GM19463 (cell line): ENCODE measurements at regions not wholly inside any gene's neighbourhood (a gene's known extent, or its start where the extent isn't known, plus 50 kb on each side); places are given as distances from the start of the nearest gene placed in this dataset.
"Not testable (repeated sequence)": the region's sequence is repeated elsewhere in the genome, so short reads cannot be mapped to it uniquely, and the experiment has no call there.

ENCODE experiments used
- ATAC-seq: cut with Tn5 transposase; IDR thresholded peaks from one replicate; pipeline ENCODE4 v1.9.1; 2021; ENCODE audit warnings: mild to moderate bottlenecking, moderate library complexity; ENCODE audit not compliant: unreplicated experiment

DNA sequence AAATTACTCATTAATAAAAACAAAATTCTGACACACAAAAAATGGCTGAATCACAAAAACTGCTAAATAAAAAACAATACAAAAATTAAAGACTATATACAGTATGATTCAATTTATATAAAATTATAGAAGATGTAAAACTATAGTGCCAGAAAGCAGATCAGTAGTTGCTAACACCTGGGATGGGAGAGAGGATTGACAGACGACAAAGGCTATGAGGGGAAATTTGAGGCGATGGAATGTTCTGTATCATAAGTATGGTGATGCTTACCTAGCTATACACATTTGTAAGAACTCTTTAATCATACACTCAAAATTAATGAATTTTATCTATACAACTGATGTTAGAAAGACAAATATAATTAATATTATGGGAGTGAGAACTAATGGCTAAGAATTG lies 247.9 kb upstream of the GJE1 start:
- ATAC-seq, result no peak

DNA sequence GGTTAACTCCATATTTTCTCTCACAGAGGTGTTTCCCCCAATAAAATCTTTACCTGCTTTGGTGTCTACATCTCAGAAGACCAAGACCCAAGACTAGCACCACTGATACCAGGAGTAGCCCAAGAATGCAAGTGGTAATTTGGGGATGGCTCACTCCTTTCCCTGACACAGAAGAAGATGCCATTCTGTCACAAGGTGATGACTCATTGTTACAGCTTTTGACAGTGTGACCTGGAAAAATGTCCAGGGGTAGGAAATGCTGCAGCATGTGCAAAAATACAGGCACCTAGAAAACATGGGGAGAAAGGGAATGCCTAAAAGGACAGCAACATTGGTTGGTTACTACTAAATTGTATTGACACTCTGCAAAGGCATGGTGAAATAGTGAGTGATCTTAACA lies 254.0 kb upstream of the GJE1 start:
- ATAC-seq, result no peak

DNA sequence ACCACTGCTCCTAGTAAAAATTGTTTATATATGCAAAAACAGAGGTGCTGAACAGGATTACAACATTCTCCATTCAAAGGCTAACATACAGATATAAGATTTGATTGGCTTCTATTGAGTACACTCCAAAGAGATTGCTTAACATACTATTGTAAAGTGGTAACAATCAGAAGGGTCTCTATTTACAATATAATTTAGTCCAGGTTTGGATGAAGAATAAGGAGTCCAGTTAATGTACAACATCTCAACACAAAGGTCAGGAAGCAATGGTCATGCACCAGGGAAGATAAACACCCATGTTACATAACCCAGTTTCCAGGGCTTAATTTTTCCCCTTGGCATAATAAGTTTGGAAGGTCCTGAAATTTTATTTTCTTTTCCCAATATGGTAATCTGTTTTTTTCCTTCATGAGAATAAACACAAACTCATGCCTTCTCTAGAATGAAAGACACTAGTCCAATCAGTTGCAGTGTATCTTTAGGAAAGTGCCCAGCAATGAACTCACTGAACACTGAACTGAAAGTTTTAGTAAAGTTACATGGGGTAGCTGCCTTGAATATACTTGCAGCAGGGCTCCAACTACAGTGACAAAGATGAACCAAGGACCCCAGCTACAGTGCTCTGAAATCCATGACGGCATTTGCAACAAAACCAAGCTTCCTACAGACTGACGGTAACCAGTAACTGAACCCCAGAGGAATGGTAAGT lies 255.3 kb upstream of the GJE1 start:
- ATAC-seq, result no peak

DNA sequence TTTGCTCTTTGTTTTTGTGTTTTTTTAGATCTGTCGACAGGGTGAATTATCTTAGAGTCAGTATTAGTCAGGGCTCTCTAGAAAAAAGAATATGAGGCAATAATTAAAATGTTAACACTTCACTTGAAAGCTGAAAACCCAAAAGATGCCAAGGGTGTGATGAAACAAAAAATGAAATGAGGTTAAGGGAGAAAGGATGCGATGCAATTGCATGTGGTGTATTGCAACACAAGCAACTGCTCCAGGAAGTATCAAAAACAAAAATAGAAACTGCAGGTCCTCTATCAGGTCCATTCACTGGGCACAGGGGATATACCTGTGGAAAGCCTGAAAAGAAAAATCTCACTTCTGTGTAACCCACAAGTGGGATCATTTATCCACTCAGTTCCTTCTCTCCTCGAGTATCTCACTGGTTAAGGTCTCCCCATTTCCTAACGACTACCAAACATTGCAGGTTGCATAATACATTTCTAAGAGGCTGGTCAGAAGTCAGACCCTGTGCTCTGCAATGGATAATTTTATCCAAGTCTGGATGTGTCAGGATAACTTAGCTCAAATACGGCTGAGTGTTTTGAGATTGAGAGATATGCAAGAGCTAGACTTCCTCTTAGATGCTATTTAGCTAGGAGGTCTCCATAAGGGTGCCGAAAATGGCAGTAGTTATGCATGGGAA lies 257.7 kb upstream of the GJE1 start:
- no peak for ATAC-seq

DNA sequence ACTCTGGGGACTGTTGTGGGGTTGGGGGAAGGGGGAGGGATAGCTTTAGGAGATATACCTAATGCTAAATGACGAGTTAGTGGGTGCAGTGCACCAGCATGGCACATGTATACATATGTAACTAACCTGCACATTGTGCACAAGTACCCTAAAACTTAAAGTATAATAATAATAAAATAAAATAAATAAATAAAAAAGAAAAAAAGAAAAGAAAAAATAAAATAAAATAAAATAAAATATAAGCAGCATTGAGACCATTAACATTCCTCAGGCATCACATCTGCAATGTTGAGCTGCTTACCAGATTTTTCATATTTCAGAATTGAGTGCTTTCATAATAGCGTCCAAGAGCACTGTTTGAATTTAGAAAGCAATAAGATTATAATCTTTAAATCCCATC lies 263.2 kb upstream of the GJE1 start:
- not testable (repeated sequence) for ATAC-seq

DNA sequence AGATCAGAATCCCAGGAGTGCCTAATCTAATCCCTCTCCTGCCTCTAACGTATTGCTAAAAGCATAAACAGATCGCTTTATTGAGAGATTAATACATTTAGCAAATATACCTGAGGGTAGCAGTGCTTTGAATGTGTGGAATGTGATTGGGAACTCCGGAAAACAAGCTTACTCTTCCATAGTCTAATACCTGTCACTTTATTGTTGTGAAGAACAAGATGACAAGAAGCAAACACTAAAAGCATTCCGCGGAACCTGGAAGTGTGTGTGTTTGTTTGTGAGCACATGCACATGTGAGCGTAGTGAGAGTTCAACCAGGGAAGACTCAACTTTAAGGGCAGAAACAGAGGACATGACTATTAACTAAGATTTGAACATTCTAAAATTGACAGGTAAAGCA lies 265.0 kb upstream of the GJE1 start:
- ATAC-seq, result no peak

DNA sequence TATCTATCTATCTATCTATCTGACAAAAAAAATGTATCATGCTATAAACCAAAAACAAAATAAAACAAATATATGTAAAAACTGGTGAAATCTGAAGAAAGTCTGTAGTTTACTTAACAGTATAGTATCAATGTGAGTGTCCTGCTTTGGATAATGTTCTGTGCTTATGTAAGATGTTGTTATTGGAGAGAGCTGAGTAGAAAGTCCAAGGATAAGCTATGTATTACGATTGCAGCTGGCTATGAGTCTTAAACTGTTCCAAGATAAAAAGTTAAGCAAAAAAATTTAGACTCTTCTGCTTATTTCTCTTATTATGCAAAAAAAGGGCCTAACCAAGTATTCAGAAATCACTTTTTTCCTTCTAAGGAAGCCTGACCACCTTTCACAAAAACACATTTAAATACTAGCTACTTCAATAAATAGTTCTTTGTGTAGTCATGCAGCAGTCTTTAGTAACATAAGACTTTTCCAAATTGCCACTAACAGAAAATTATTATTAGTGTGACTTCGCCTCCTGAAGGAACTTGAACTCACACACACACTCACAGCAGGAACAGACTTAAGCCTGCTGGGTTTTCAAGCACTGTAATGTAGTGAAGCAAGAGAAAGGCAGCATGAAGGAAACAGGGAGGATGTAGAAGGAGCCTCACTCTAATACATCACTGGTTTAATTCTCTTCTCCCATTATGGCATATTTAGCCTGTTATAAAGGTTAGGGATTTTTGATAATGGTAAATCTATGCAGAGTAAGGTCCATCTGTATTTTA lies 265.8 kb upstream of the GJE1 start:
- ATAC-seq, result no peak

DNA sequence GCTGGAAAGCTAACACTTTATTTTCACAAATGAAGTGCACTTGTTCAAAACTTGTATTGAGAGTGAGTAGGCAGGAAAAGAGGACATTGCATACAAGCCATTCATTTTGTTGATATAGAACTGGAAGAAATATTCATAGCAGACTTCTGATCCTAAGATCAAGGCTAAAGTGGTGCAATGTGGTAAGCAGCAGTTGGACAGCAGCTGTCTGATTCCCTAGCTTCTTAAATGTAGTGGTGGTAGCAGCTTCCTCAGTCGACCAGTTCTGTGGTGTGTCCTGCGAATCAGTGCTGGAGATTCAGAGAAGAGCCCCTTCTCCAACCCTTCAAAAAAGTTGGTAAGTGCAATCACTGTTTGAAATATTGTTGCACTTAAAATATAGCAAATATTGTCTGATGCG lies 281.7 kb upstream of the GJE1 start:
- ATAC-seq, result no peak

DNA sequence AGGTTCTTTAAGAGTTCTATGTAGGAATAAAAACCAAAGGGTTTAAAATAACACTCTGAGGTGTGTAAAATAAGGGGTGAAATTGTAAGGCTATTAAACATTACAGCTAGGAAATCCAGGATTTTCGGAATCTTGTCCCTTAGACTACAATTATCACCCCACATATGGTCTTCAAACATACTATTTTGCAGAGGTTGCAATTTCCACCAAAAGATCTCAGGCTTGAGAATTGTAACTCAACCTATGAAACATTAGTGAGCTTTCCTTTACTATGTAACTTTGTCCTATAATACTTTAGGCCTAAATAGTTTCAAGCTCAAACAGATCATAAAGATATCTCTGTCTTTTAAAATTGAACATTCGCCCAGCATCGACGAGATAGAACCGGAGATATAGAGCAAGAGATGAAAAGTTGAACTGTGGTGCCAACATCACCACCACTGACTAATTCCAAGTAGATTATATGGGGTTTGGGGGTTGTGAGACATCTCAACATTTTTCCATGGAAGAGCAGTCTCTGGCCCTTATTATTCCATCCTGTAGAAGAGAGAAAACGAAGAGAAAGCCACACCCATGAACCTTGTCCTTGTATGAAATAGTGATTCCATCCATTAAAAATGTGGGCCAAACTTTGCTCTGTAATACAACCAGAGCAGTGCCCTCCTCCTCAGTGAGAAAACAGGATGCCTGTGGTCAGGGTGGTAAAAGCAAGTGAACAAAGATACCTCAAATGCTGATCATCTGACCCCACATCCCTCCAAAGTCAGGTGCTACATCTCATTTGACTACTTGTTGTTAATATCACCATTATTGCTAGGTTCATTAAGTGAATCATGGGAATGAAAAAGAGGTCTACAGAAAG lies 284.5 kb upstream of the GJE1 start:
- no peak for ATAC-seq

DNA sequence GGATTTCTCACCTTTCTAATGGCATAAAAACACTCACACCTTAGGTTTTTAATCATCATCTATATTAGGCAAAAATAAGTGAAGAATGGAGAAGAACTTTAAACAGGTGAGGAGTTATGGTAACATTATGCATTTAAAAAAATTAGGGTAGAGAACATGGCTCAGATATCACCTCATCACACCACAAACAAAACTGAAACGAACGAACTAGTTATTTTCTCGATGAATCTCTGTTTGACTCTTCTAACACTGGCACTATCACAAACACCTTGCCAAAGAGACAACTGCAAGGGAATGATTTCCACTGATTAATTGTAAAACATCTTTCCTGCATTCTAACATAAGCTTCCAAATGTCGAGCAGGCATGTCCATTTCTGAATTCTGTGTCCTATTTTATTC lies 286.1 kb upstream of the GJE1 start:
- ATAC-seq, result no peak

DNA sequence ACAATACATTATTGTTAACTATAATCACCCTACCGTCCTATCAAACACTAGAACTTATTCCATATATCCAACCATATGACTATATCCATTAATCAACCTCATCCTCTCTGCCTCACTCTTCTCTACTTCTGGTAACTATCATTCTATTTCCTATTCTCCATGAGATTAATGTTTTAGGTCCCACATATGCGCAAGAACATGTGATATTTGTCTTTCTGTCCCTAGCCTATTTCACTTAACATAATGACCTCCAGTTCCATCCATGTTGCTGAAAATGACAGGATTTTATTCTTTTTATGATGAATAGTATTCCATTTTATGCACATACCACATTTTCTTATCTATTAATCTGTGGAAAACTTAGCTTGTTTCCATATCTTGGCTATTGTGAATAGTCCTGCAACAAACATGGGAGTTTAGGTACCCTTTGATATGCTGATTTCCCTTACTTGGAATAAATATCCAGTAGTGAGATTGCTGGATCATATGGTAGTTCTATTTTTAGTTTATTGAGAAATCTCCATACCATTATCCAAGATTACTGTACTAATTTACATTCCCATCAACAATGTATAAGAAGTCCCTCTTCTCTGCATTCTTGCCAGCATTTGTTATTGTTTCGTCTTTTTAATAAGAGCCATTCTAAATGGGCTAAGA lies 289.4 kb upstream of the GJE1 start:
- no peak for ATAC-seq

DNA sequence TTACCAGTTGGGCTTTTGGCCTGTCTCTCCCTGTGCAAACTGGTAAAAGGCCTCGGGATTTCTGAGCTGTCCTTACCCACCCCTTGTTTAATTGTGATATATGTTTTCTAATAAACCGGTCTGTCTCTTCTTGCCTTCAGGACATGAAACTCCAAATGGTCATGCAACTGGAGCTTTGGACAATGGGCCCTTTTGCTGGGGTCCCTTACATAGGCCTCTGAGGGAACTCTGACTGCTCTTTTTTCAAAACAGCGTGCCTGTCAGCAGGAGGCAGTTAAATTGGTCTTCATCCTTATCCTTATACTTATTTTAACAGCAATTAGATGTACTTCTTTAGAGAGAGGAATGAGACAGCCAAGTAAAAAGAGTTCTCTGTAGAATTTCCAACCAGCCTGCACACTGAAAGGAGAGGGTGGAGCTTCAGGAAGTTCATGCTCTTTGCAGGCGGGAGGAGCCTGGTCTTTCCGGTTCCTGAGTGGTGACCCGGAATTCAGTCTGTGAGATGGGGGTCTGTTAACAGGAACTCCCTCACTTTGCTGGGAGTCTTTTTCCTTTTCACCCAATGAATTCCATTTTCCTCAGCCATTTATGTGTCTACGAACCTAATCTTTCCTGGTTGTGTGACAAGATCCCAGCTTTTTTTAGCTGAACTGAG lies 299.6 kb upstream of the GJE1 start:
- ATAC-seq, result no peak

DNA sequence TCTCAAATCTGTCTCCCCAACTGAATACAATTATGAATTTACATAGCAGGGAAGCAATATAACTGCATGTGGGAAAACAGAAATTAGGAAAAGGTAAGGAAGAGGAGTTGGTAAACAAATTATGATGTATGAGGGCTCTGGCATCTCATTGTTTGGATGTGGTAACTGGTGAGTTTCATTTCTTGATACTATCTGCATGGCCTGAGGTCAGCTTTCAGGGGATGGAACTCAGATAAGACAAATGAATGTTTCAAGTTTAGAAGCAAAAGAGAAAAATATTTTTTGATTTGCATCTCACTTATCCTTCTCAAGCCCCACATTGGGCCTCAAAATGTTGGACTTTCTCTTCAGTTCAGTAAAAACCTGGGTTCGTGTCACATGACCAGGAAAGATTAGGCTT lies 302.2 kb upstream of the GJE1 start:
- no peak for ATAC-seq

DNA sequence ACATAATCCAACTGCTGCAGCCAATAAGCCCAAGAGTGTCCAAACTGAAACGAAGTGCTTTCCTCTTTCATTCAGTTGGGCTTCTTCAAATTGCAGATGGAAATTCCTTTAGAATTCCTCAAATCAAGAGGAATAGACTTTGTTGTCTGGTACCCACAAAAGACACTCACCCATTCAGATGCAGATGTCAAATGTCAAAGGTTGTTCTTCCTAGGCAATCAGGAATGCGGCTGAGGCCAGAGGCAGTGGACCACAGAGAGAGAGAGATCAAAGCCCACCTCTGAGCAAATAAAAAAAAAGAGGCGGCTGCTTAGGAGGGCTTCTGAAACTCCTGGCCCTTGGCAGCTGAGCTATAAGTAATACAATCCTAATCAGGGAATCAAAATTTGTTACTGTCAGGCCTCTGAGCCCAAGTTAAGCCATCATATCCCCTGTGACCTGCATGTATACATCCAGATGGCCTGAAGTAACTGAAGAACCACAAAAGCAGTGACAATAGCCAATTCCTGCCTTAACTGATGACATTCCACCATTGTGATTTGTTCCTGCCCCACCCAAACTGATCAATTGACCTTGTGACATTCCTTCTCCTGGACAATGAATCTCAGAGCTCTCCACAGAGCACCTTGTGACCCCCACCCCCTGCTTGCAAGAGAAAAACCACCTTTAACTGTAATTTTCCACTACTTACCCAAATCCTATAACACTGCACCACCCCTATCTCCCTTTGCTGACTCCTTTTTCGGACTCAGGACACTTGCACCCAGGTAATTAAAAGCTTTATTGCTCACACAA lies 303.0 kb upstream of the GJE1 start:
- ATAC-seq, result no peak

DNA sequence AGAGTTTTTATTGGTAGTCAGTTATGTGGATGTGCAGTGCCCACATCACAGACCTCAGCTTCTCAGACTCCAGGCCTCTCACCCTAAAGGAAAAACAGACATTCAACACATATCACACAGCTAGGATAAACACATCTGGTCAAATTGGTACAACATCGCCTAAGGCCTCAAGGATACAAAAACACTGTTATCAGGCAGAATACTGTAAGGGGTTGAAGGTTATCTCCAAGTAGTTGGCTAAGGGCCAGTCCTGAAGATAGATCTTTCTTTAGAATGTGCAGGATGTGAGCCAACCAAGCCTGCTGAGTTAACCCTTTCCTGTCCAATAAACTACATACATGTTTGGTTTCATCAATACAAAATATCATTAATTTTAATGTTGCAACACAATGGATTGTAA lies 308.4 kb upstream of the GJE1 start:
- no peak for ATAC-seq

DNA sequence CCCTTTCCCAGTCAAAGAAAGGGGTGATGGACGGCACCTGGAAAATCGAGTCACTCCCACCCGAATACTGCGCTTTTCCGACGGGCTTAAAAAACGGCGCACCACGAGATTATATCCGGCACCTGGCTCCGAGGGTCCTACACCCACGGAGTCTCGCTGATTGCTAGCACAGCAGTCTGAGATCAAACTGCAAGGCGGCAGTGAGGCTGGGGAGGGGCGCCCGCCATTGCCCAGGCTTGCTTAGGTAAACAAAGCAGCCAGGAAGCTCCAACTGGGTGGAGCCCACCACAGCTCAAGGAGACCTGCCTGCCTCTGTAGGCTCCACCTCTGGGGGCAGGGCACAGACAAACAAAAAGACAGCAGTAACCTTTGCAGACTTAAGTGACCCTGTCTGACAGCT lies 317.7 kb upstream of the GJE1 start:
- not testable (repeated sequence) for ATAC-seq

DNA sequence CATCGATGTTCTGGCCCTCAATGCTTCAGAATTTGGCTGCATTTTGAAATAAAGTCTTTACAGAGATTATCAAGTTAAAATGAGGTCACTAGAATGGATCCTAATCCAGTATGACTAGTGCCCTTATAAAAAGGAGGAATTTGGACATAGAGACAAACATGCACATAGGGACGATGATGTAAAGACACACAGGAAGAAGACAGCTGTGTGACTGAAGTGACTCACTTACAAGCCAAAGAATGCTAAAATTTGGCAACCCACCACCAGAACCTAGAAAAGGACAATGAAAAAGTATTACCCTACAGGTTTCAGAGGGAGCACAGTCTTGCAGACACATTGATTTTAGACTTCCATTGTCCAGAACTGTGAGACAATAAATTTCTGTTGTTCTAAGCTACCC lies 322.8 kb upstream of the GJE1 start:
- no peak for ATAC-seq

DNA sequence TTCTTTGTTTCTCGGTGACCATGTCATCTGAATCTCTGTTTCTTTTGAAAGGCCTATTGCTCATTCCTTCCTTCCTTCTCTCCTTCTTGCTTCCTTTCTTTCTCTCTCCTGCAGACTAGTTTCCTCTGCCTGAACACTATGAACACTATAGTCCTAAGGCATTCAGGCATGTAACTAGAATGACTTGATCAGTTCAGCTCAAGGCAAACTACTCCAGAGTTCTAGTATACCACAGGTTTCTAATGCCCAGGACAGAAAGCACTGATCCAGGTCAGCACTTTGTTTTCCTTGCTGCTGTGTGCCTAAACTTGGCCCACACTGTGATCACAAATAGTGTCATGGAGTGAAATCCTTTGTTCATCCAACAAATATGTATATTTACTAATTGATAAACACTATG lies 324.1 kb upstream of the GJE1 start:
- no peak for ATAC-seq

DNA sequence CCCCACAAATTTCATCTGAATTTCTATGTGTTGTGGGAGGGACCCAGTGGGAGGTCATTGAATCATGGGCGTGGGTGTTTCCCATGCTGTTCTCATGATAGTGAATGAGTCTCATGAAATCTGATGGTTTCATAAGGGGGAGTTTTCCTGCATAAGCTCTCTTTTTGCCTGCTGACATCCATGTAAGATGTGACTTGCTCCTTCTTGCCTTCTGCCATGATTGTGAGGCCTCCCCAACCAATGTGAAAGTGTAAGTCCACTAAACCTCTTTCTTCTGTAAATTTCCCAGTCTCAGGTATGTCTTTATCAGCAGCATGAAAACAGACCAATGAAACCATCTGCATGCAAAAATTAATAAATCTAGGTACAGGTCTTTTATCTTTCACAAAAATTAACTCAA lies 331.8 kb upstream of the GJE1 start:
- ATAC-seq, result not testable (repeated sequence)
